ENCODE measurements at regions not wholly inside any gene's neighbourhood (a gene's known extent, or its start where the extent isn't known, plus 50 kb on each side); places are given as distances from the start of the nearest gene placed in this dataset.

GRCh38 chr1:30038134-30039025, 685.0 kb downstream of the MATN1 start:
- DNase-seq = no peak

GRCh38 chr1:30037251-30038118, 685.9 kb downstream of the MATN1 start:
- DNase-seq = no peak

- no peak for DNase-seq
Measured at GRCh38 chr1:30036666-30037065, 686.7 kb downstream of the MATN1 start.

- no peak for DNase-seq
Measured at GRCh38 chr1:30036229-30036547, 687.2 kb downstream of the MATN1 start.

GRCh38 chr1:30035522-30036228, 687.7 kb downstream of the MATN1 start:
- no peak for DNase-seq

GRCh38 chr1:30034627-30035521, 688.5 kb downstream of the MATN1 start:
- DNase-seq = no peak

- DNase-seq = no peak
Measured at GRCh38 chr1:30034105-30034626, 689.2 kb downstream of the MATN1 start.

GRCh38 chr1:30033256-30034104, 689.9 kb downstream of the MATN1 start:
- no peak for DNase-seq

- DNase-seq = no peak
Measured at GRCh38 chr1:30032302-30032701, 691.1 kb downstream of the MATN1 start.

- DNase-seq = no peak
Measured at GRCh38 chr1:30029677-30030076, 693.7 kb downstream of the MATN1 start.

- DNase-seq = no peak
Measured at GRCh38 chr1:30028939-30029338, 694.4 kb downstream of the MATN1 start.

GRCh38 chr1:30028283-30028682, 695.1 kb downstream of the MATN1 start:
- DNase-seq = no peak

GRCh38 chr1:30027247-30027646, 696.1 kb downstream of the MATN1 start:
- DNase-seq = no peak

- DNase-seq = no peak
Measured at GRCh38 chr1:30024411-30025195, 698.8 kb downstream of the MATN1 start.

- DNase-seq = no peak
Measured at GRCh38 chr1:30023339-30024022, 699.9 kb downstream of the MATN1 start.

GRCh38 chr1:30014031-30014430, 709.4 kb downstream of the MATN1 start:
- no peak for DNase-seq

GRCh38 chr1:30012455-30013440, 710.6 kb downstream of the MATN1 start:
- DNase-seq = no peak

GRCh38 chr1:30011970-30012369, 711.4 kb downstream of the MATN1 start:
- DNase-seq = no peak

Data from CD4-positive, alpha-beta T cell treated with Interleukin-21 for 1 hour (primary cell).